ENCODE measurements at regions not wholly inside any gene's neighbourhood (a gene's known extent, or its start where the extent isn't known, plus 50 kb on each side); places are given as distances from the start of the nearest gene placed in this dataset.

- CTCF ChIA-PET: no interaction called here
- no peak for TF ChIP-seq ZNF416 (CRISPR knock-in tag; IDR thresholded peaks at IDR 0.05)
- no peak for TF ChIP-seq IRF2 (CRISPR knock-in tag; IDR thresholded peaks at IDR 0.05; ENCODE audit: borderline replicate concordance, low read depth)
- no peak for TF ChIP-seq ATF6 (CRISPR knock-in tag; IDR thresholded peaks at IDR 0.05)
- no peak for TF ChIP-seq SMAD3 (CRISPR knock-in tag; IDR thresholded peaks at IDR 0.05; ENCODE audit: borderline replicate concordance)
- TF ChIP-seq ATF2 (CRISPR knock-in tag; IDR thresholded peaks at IDR 0.05; ENCODE audit: borderline replicate concordance, low read depth): no peak
- TF ChIP-seq ZNF121 (CRISPR knock-in tag; IDR thresholded peaks at IDR 0.05): no peak
- no peaks in the 10 kb centered on the region for H3K9me3 Mint-ChIP-seq
- DNase-seq (ENCODE audit: low spot score) (no peak), ATAC-seq (no peak)
- POLR2A ChIA-PET: no interaction called here
- H3K27ac Mint-ChIP-seq: no peak overlapping the region
- H3K4me3 Mint-ChIP-seq: no peak overlapping the region
- no peaks in the 10 kb centered on the region for H3K27me3 Mint-ChIP-seq (ENCODE audit: low read depth)
- H3K36me3 Mint-ChIP-seq: no peaks in the 10 kb centered on the region
- H3K4me1 Mint-ChIP-seq: peaks cover 7% of the 10 kb centered on the region; the same call in 1 of the 2 replicates
These were observed 403.1 kb downstream of the SPRY2 start for GRCh38 chr13:79937771-79938216.

GRCh38 chr13:79937311-79937710, 403.6 kb downstream of the SPRY2 start:
- H3K9me3 Mint-ChIP-seq: no peaks in the 10 kb centered on the region
- ChIA-PET POLR2A (no interaction called here), CTCF (no interaction called here)
- DNase-seq (ENCODE audit: low spot score) (no peak), ATAC-seq (no peak)
- no peaks in the 10 kb centered on the region for H3K36me3 Mint-ChIP-seq
- peaks cover 7% of the 10 kb centered on the region; the same call in 1 of the 2 replicates for H3K4me1 Mint-ChIP-seq
- no peak overlapping the region for H3K4me3 Mint-ChIP-seq
- H3K27ac Mint-ChIP-seq: no peak overlapping the region
- H3K27me3 Mint-ChIP-seq (ENCODE audit: low read depth): no peaks in the 10 kb centered on the region
- TF ChIP-seq ZNF263 (CRISPR knock-in tag; IDR thresholded peaks at IDR 0.05; ENCODE audit: low read depth) (no peak), IRF2 (CRISPR knock-in tag; IDR thresholded peaks at IDR 0.05; ENCODE audit: borderline replicate concordance, low read depth) (no peak), NFYB (CRISPR knock-in tag; conservative IDR thresholded peaks at IDR 0.05; ENCODE audit: low read depth) (no peak), FOXK1 (CRISPR knock-in tag; IDR thresholded peaks at IDR 0.05) (no peak), ERG (CRISPR knock-in tag; IDR thresholded peaks at IDR 0.05) (no peak), E2F1 (CRISPR knock-in tag; IDR thresholded peaks at IDR 0.05) (no peak), PREB (CRISPR knock-in tag; IDR thresholded peaks at IDR 0.05; ENCODE audit: borderline replicate concordance) (no peak), ZBTB43 (CRISPR knock-in tag; IDR thresholded peaks at IDR 0.05) (no peak), MYBL2 (CRISPR knock-in tag; IDR thresholded peaks at IDR 0.05) (no peak), ZNF425 (CRISPR knock-in tag; conservative IDR thresholded peaks at IDR 0.05) (no peak), FOXJ3 (CRISPR knock-in tag; IDR thresholded peaks at IDR 0.05; ENCODE audit: borderline replicate concordance) (no peak), USF1 (CRISPR knock-in tag; IDR thresholded peaks at IDR 0.05) (no peak), CDX4 (CRISPR knock-in tag; IDR thresholded peaks at IDR 0.05; ENCODE audit: borderline replicate concordance) (no peak), HMGA2 (CRISPR knock-in tag; IDR thresholded peaks at IDR 0.05) (no peak), TEAD4 (CRISPR knock-in tag; IDR thresholded peaks at IDR 0.05) (no peak)
